Ishikawa (cell line): ENCODE measurements at regions not wholly inside any gene's neighbourhood (a gene's known extent, or its start where the extent isn't known, plus 50 kb on each side); places are given as distances from the start of the nearest gene placed in this dataset.

Experiments
- EGR1 ChIP-seq: IDR thresholded peaks from 2 replicates; pipeline ENCODE4 v1.6.1; 2012
- EP300 ChIP-seq: IDR thresholded peaks from 2 replicates; pipeline ENCODE4 v1.6.1; 2012; ENCODE audit warnings: borderline replicate concordance

DNA sequence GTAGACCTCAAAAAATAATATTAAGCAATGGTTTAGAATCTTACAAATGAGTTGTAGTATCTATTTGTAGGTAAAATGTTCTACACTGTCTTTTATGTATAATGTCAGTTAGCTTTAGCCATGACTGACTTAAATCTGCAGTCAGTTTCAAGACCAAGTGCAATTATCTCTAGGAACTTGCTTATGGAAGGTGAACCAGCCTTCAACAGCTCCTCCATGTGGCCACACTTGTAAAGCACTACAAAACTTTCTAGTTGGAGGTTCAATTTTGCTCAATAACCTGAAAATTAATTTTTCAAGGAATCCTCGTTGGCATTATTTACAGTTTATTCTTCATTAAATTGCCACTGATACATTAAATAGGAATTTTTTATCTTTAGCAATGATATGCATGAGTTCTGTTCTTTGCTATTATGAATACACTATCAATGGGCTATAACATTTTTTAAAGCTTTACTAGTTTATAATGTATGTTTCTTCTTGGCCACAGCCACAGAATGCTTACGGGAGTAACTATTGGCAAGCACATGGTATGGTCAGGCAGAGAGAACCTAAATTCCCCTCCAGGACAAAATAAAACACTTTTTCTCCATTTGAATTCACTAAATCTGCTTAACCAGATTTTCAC, 315.3 kb upstream of the UBE2E2 start:
- no peak for TF ChIP-seq EGR1
- TF ChIP-seq EP300, result no peak
